ENCODE measurements at regions not wholly inside any gene's neighbourhood (a gene's known extent, or its start where the extent isn't known, plus 50 kb on each side); places are given as distances from the start of the nearest gene placed in this dataset.

GRCh38 chr10:36886303-36886891 is 239.0 kb upstream of the ANKRD30A start:
- H3K9me3 Mint-ChIP-seq: no peaks in the 10 kb centered on the region
- Histone ChIP-seq H3K27me3 (ENCODE audit: control insufficient read depth in 2 of 2, insufficient read depth in 2 of 2, low read length in 2 of 2) (no peaks in the 10 kb centered on the region), H4K20me1 (ENCODE audit: insufficient read depth, low read length) (no peaks in the 10 kb centered on the region), H3K27ac (ENCODE audit: low read depth in 1 of 2, low read length in 2 of 2) (no peak overlapping the region), H3K4me2 (replicated peaks; ENCODE audit: extremely low read depth, low read length, poor library complexity, severe bottlenecking) (no peak overlapping the region), H3K79me2 (ENCODE audit: insufficient read depth, low read length) (no peaks in the 10 kb centered on the region), H2AFZ (ENCODE audit: insufficient read depth, low read depth, low read length, poor library complexity, severe bottlenecking) (no peak overlapping the region), H3K36me3 (replicated peaks in 1 of 2; ENCODE audit: control insufficient read depth in 1 of 2, insufficient read depth in 2 of 2, low read length in 2 of 2) (no peaks in the 10 kb centered on the region), H3K9ac (ENCODE audit: insufficient read depth, low read length, poor library complexity, severe bottlenecking) (no peak overlapping the region), H3K4me3 (replicated peaks in 1 of 3; ENCODE audit: low read depth in 2 of 3, low read length in 3 of 3) (no peak overlapping the region), H3K9me3 (replicated peaks in 1 of 2; ENCODE audit: control insufficient read depth in 1 of 2, insufficient read depth in 1 of 2, low read length in 2 of 2) (no peaks in the 10 kb centered on the region), H3K4me1 (ENCODE audit: control insufficient read depth in 1 of 2, insufficient read depth in 2 of 2, low read length in 2 of 2) (no peaks in the 10 kb centered on the region)
- TF ChIP-seq CTCF (IDR thresholded peaks at IDR 0.05): no peak
- no peak for DNase-seq
- H3K4me3 Mint-ChIP-seq: no peak overlapping the region
- no peaks in the 10 kb centered on the region for H3K4me1 Mint-ChIP-seq
- WGBS (ENCODE audit: insufficient coverage): 85% methylated on average over 4 of the region's 8 CpGs
- no peaks in the 10 kb centered on the region for H3K36me3 Mint-ChIP-seq
- no peak overlapping the region for H3K27ac Mint-ChIP-seq
- H3K27me3 Mint-ChIP-seq (ENCODE audit: low read depth in 3 of 3): peaks cover 0 to 5% (median 0%) of the 10 kb centered on the region in 3 donors
- intact Hi-C loops (cut with micrococcal nuclease): no loop called here

GRCh38 chr10:36885746-36886145 is 239.7 kb upstream of the ANKRD30A start:
- intact Hi-C loops (cut with micrococcal nuclease): no loop called here
- Histone ChIP-seq H3K4me3 (replicated peaks in 1 of 3; ENCODE audit: low read depth in 2 of 3, low read length in 3 of 3) (no peak overlapping the region), H2AFZ (ENCODE audit: insufficient read depth, low read depth, low read length, poor library complexity, severe bottlenecking) (no peak overlapping the region), H3K27me3 (ENCODE audit: control insufficient read depth in 2 of 2, insufficient read depth in 2 of 2, low read length in 2 of 2) (no peaks in the 10 kb centered on the region), H3K4me1 (ENCODE audit: control insufficient read depth in 1 of 2, insufficient read depth in 2 of 2, low read length in 2 of 2) (no peaks in the 10 kb centered on the region), H3K9ac (ENCODE audit: insufficient read depth, low read length, poor library complexity, severe bottlenecking) (no peak overlapping the region), H3K4me2 (replicated peaks; ENCODE audit: extremely low read depth, low read length, poor library complexity, severe bottlenecking) (no peak overlapping the region), H3K36me3 (replicated peaks in 1 of 2; ENCODE audit: control insufficient read depth in 1 of 2, insufficient read depth in 2 of 2, low read length in 2 of 2) (no peaks in the 10 kb centered on the region), H4K20me1 (ENCODE audit: insufficient read depth, low read length) (no peaks in the 10 kb centered on the region), H3K27ac (ENCODE audit: low read depth in 1 of 2, low read length in 2 of 2) (no peak overlapping the region), H3K9me3 (replicated peaks in 1 of 2; ENCODE audit: control insufficient read depth in 1 of 2, insufficient read depth in 1 of 2, low read length in 2 of 2) (no peaks in the 10 kb centered on the region), H3K79me2 (ENCODE audit: insufficient read depth, low read length) (no peaks in the 10 kb centered on the region)
- no peaks in the 10 kb centered on the region for H3K36me3 Mint-ChIP-seq
- 89% methylated on average over 4 of the region's 5 CpGs for WGBS (ENCODE audit: insufficient coverage)
- no peak overlapping the region for H3K4me3 Mint-ChIP-seq
- no peak overlapping the region for H3K27ac Mint-ChIP-seq
- no peaks in the 10 kb centered on the region for H3K4me1 Mint-ChIP-seq
- no peaks in the 10 kb centered on the region for H3K9me3 Mint-ChIP-seq
- TF ChIP-seq CTCF (IDR thresholded peaks at IDR 0.05): no peak
- H3K27me3 Mint-ChIP-seq (ENCODE audit: low read depth in 3 of 3): peaks cover 0 to 5% (median 0%) of the 10 kb centered on the region in 3 donors
- DNase-seq: no peak
